Hindlimb muscle (tissue), 1 donor: ENCODE measurements at regions not wholly inside any gene's neighbourhood (a gene's known extent, or its start where the extent isn't known, plus 50 kb on each side); places are given as distances from the start of the nearest gene placed in this dataset.
"Not testable (repeated sequence)": the region's sequence is repeated elsewhere in the genome, so short reads cannot be mapped to it uniquely, and the experiment has no call there.

ENCODE experiments used
- DNase-seq: peaks from one replicate; pipeline ENCODE4 v3.0.0-alpha.2; 2013

GRCh38 chr5:82596451-82596850 is 318.3 kb upstream of the RPS23 start:
- no peak for DNase-seq

- DNase-seq = no peak
Measured at GRCh38 chr5:82595113-82595512, 317.0 kb upstream of the RPS23 start.

GRCh38 chr5:82594097-82594496 is 315.9 kb upstream of the RPS23 start:
- DNase-seq = no peak

GRCh38 chr5:82593481-82593880 is 315.3 kb upstream of the RPS23 start:
- DNase-seq = no peak

- DNase-seq = no peak
Measured at GRCh38 chr5:82591021-82591515, 312.9 kb upstream of the RPS23 start.

GRCh38 chr5:82590112-82590511 is 312.0 kb upstream of the RPS23 start:
- no peak for DNase-seq

- DNase-seq = peak; percentile 18
Measured at GRCh38 chr5:82586661-82587310, 308.6 kb upstream of the RPS23 start.

GRCh38 chr5:82586181-82586580 is 308.0 kb upstream of the RPS23 start:
- no peak for DNase-seq

GRCh38 chr5:82584631-82585030 is 306.5 kb upstream of the RPS23 start:
- DNase-seq = no peak

- not testable (repeated sequence) for DNase-seq
Measured at GRCh38 chr5:82583331-82583730, 305.2 kb upstream of the RPS23 start.

GRCh38 chr5:82564963-82565362 is 286.8 kb upstream of the RPS23 start:
- no peak for DNase-seq

- no peak for DNase-seq
Measured at GRCh38 chr5:82563745-82564144, 285.6 kb upstream of the RPS23 start.

GRCh38 chr5:82562696-82563240 is 284.6 kb upstream of the RPS23 start:
- no peak for DNase-seq

- no peak for DNase-seq
Measured at GRCh38 chr5:82561797-82562196, 283.6 kb upstream of the RPS23 start.

GRCh38 chr5:82560969-82561368 is 282.8 kb upstream of the RPS23 start:
- no peak for DNase-seq

- DNase-seq = peak; percentile 31
Measured at GRCh38 chr5:82560561-82560960, 282.4 kb upstream of the RPS23 start.

- no peak for DNase-seq
Measured at GRCh38 chr5:82551840-82552385, 273.8 kb upstream of the RPS23 start.

GRCh38 chr5:82551192-82551591 is 273.0 kb upstream of the RPS23 start:
- DNase-seq = peak; percentile 18

- DNase-seq = no peak
Measured at GRCh38 chr5:82549263-82549662, 271.1 kb upstream of the RPS23 start.

- no peak for DNase-seq
Measured at GRCh38 chr5:82544004-82544403, 265.9 kb upstream of the RPS23 start.

GRCh38 chr5:82540301-82540700 is 262.1 kb upstream of the RPS23 start:
- DNase-seq = no peak

GRCh38 chr5:82538339-82539034 is 260.3 kb upstream of the RPS23 start:
- DNase-seq = peak; percentile 32

- DNase-seq = no peak
Measured at GRCh38 chr5:82537687-82538306, 259.6 kb upstream of the RPS23 start.
